ENCODE measurements at regions not wholly inside any gene's neighbourhood (a gene's known extent, or its start where the extent isn't known, plus 50 kb on each side); places are given as distances from the start of the nearest gene placed in this dataset.
A peak's percentile ranks its signal among the peaks of the same experiment; 100 is the strongest.

- no peaks in the 10 kb centered on the region for H3K79me2 ChIP-seq (ENCODE audit: control insufficient read depth in 1 of 2, insufficient read depth in 2 of 2, low read length in 2 of 2)
- H3K23me2 ChIP-seq (ENCODE audit: low read depth, low read length): no peaks in the 10 kb centered on the region
- no peak overlapping the region for H3K14ac ChIP-seq (ENCODE audit: insufficient read length)
- no peak overlapping the region for H3K4me2 ChIP-seq (ENCODE audit: insufficient read depth in 1 of 2, low read depth in 2 of 2, low read length in 2 of 2)
- ChIA-PET POLR2A (ENCODE audit: partially characterized antibody) (no interaction called here), CTCF (ENCODE audit: partially characterized antibody) (interaction anchor here (0.6 to 1.7 kb wide), 4 partner anchors 80 to 135 kb away, joined by 3 to 4 read pairs (median 3); no protein-coding TSS in a partner anchor)
- no peak overlapping the region for H4K91ac ChIP-seq (replicated peaks; ENCODE audit: insufficient read length, low read length)
- H3K56ac ChIP-seq (replicated peaks; ENCODE audit: insufficient read length, low read depth, low read length): no peak overlapping the region
- H3K23ac ChIP-seq (ENCODE audit: insufficient read length): no peak overlapping the region
- WGBS, 2 experiments (ENCODE audit: extremely low coverage in 1 of 2, insufficient coverage in 1 of 2, insufficient read length in 1 of 2, insufficient replicate concordance in 2 of 2, low coverage in 1 of 2, low lambda C conversion rate in 2 of 2, missing lambda C conversion rate in 1 of 2): 92% methylated on average over 1 of the region's 1 CpG; no CpG with 5 or more reads in 1 of the 2 experiments
- peaks cover 0 to 10% (median under 1%) of the 10 kb centered on the region in 4 experiments; a peak in 4 of 7 replicates for H3K4me1 ChIP-seq (replicated peaks in 1 of 4; ENCODE audit: control insufficient read depth in 3 of 4, insufficient read depth in 4 of 4, low read length in 3 of 4)
- H3K9ac ChIP-seq (replicated peaks in 1 of 4; ENCODE audit: extremely low read depth in 1 of 4, low read depth in 3 of 4, low read length in 3 of 4): no peak overlapping the region
- H3K27me3 ChIP-seq (replicated peaks in 1 of 4; ENCODE audit: control insufficient read depth in 3 of 4, extremely low read depth in 1 of 4, insufficient read depth in 3 of 4, low read length in 3 of 4): no peaks in the 10 kb centered on the region
- no peak overlapping the region for H2AK5ac ChIP-seq (ENCODE audit: low read depth, low read length)
- H3K18ac ChIP-seq (ENCODE audit: extremely low read depth, low read length): no peak overlapping the region
- FAIRE-seq: no peak
- no peak for DNase-seq (ENCODE audit: low read depth in 1 of 2, low spot score in 2 of 2)
- H3K4me3 ChIP-seq (ENCODE audit: extremely low read depth in 1 of 4, insufficient read depth in 2 of 4, low read depth in 3 of 4, low read length in 4 of 4): no peak overlapping the region
- no peak overlapping the region for H3K4ac ChIP-seq (replicated peaks; ENCODE audit: insufficient read length, low read depth, low read length)
- no peak overlapping the region for H2BK5ac ChIP-seq (ENCODE audit: low read depth, low read length)
- no peaks in the 10 kb centered on the region for H3K9me3 ChIP-seq (ENCODE audit: insufficient read depth in 2 of 2, low read depth in 1 of 2, low read length in 1 of 2)
- H4K8ac ChIP-seq (ENCODE audit: extremely low read depth, insufficient read depth, low read length): no peak overlapping the region
- H3K79me1 ChIP-seq (ENCODE audit: low read depth, low read length): no peaks in the 10 kb centered on the region
- no peak overlapping the region for H3K27ac ChIP-seq (ENCODE audit: low read depth, low read length)
- H2BK20ac ChIP-seq (ENCODE audit: low read length): no peak overlapping the region
- H2BK12ac ChIP-seq (ENCODE audit: low read depth, low read length): no peak overlapping the region
- H2AFZ ChIP-seq (ENCODE audit: low read length): no peak overlapping the region
- H2BK120ac ChIP-seq (replicated peaks; ENCODE audit: low read depth, low read length): no peak overlapping the region
- no peak overlapping the region for H4K5ac ChIP-seq (ENCODE audit: insufficient read length, low read depth, low read length)
- no peak overlapping the region for H2BK15ac ChIP-seq (ENCODE audit: low read length)
- H3K36me3 ChIP-seq (ENCODE audit: control insufficient read depth in 2 of 4, insufficient read depth in 4 of 4, low read length in 3 of 4): no peaks in the 10 kb centered on the region
- TF ChIP-seq MAFK (IDR thresholded peaks at IDR 0.05; ENCODE audit: low read depth, low read length) (peak; percentile 98), BCL11A (IDR thresholded peaks at IDR 0.05; ENCODE audit: low read depth in 2 of 2, low read length in 2 of 2) (no peak)
- no peaks in the 10 kb centered on the region for H4K20me1 ChIP-seq (replicated peaks in 1 of 2; ENCODE audit: control insufficient read depth in 1 of 2, insufficient read depth in 2 of 2, low read length in 2 of 2)
Observed at GRCh38 chr6:12369355-12369754, 79.2 kb downstream of the EDN1 start.

Measured in H1 (cell line).